ENCODE measurements at regions not wholly inside any gene's neighbourhood (a gene's known extent, or its start where the extent isn't known, plus 50 kb on each side); places are given as distances from the start of the nearest gene placed in this dataset.

- no peak for DNase-seq (ENCODE audit: low spot score in 2 of 2)
These were observed 258.2 kb upstream of the THUMPD2 start for GRCh38 chr2:40037303-40037702.

GRCh38 chr2:40036241-40036640, 257.2 kb upstream of the THUMPD2 start:
- H3K4me3 ChIP-seq = no peak overlapping the region
- H3K36me3 ChIP-seq = no peaks in the 10 kb centered on the region
- no peaks in the 10 kb centered on the region for H3K27me3 ChIP-seq
- 87% methylated on average over 2 of the region's 2 CpGs for WGBS
- no peak for TF ChIP-seq POLR2A (IDR thresholded peaks at IDR 0.05)
- no peak for TF ChIP-seq POLR2AphosphoS5 (IDR thresholded peaks at IDR 0.05)
- TF ChIP-seq CTCF (IDR thresholded peaks at IDR 0.05) = no peak
- no peak for TF ChIP-seq EP300 (IDR thresholded peaks at IDR 0.05)
- H3K27ac ChIP-seq = no peak overlapping the region
- no peak for DNase-seq (ENCODE audit: low spot score in 2 of 2)
- no peaks in the 10 kb centered on the region for H3K9me3 ChIP-seq
- no peaks in the 10 kb centered on the region for H3K4me1 ChIP-seq

More at GRCh38 chr2:40037303-40037702, 258.2 kb upstream of the THUMPD2 start:
- Histone ChIP-seq H3K27me3 (no peaks in the 10 kb centered on the region), H3K4me3 (no peak overlapping the region), H3K36me3 (no peaks in the 10 kb centered on the region), H3K9me3 (no peaks in the 10 kb centered on the region), H3K27ac (no peak overlapping the region), H3K4me1 (no peaks in the 10 kb centered on the region)
- WGBS = 69% methylated on average over 7 of the region's 7 CpGs
- TF ChIP-seq CTCF (IDR thresholded peaks at IDR 0.05) (no peak), POLR2A (IDR thresholded peaks at IDR 0.05) (no peak), POLR2AphosphoS5 (IDR thresholded peaks at IDR 0.05) (no peak), EP300 (IDR thresholded peaks at IDR 0.05) (no peak)

DNA sequence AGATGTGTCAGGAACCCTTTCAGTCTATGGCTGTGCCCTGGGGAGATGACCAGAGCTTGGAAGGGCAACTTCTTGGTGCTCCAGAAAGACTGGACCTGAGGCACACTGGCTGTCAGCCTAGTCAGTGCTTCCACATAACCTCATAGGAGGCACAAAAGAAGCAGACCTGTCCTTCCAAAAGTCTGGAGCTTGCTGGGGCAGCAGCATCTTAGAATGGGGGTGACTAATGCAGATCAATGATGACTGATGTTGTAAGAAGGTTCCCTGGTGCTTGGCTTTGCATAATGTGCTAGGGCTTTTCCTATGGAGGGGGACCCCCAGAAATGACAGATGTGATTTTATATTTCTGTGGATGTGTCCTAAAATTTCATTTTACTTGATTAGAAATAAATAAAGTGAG, 255.7 kb upstream of the THUMPD2 start:
- Histone ChIP-seq H3K36me3 (no peaks in the 10 kb centered on the region), H3K27ac (no peak overlapping the region), H3K9me3 (no peaks in the 10 kb centered on the region), H3K4me3 (no peak overlapping the region), H3K27me3 (no peaks in the 10 kb centered on the region), H3K4me1 (no peaks in the 10 kb centered on the region)
- no peak for DNase-seq (ENCODE audit: low spot score in 2 of 2)
- no peak for TF ChIP-seq POLR2A (IDR thresholded peaks at IDR 0.05)
- no peak for TF ChIP-seq EP300 (IDR thresholded peaks at IDR 0.05)
- no peak for TF ChIP-seq POLR2AphosphoS5 (IDR thresholded peaks at IDR 0.05)
- no peak for TF ChIP-seq CTCF (IDR thresholded peaks at IDR 0.05)

GRCh38 chr2:40034198-40034597, 255.1 kb upstream of the THUMPD2 start:
- Histone ChIP-seq H3K36me3 (no peaks in the 10 kb centered on the region), H3K4me3 (no peak overlapping the region), H3K9me3 (no peaks in the 10 kb centered on the region), H3K27ac (no peak overlapping the region), H3K27me3 (no peaks in the 10 kb centered on the region), H3K4me1 (no peaks in the 10 kb centered on the region)
- DNase-seq (ENCODE audit: low spot score in 2 of 2) = no peak
- TF ChIP-seq POLR2A (IDR thresholded peaks at IDR 0.05) (no peak), EP300 (IDR thresholded peaks at IDR 0.05) (no peak), POLR2AphosphoS5 (IDR thresholded peaks at IDR 0.05) (no peak), CTCF (IDR thresholded peaks at IDR 0.05) (no peak)
- WGBS = 70% methylated on average over 3 of the region's 3 CpGs

DNA sequence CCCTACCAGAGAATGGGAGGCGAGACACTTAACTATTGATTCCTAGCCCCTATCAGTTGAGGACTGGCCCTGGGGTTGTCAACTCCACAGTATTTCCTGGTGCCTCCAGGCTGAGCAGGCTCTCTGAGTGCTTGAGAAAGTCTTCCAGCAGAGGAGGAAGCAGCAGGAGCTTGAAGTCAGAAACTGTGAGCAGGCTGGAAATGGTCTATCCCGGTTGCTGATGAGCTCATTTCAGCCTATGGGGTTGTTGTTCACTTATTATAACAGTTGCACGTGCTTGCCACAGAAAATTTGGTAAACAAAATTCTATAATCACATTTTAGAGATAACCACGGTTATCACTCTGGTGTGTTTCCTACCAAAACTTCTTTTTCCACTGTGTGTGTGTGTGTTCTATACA, 254.7 kb upstream of the THUMPD2 start:
- Histone ChIP-seq H3K36me3 (no peaks in the 10 kb centered on the region), H3K9me3 (no peaks in the 10 kb centered on the region), H3K27ac (no peak overlapping the region), H3K27me3 (no peaks in the 10 kb centered on the region), H3K4me3 (no peak overlapping the region), H3K4me1 (no peaks in the 10 kb centered on the region)
- DNase-seq (ENCODE audit: low spot score in 2 of 2) = no peak
- TF ChIP-seq POLR2A (IDR thresholded peaks at IDR 0.05) = no peak
- no peak for TF ChIP-seq CTCF (IDR thresholded peaks at IDR 0.05)
- no peak for TF ChIP-seq POLR2AphosphoS5 (IDR thresholded peaks at IDR 0.05)
- TF ChIP-seq EP300 (IDR thresholded peaks at IDR 0.05) = no peak
- 90% methylated on average over 4 of the region's 4 CpGs for WGBS

Measured in suprapubic skin (tissue), 4 donors.